Left ventricle myocardium inferior (tissue), 1 donor: ENCODE measurements at regions not wholly inside any gene's neighbourhood (a gene's known extent, or its start where the extent isn't known, plus 50 kb on each side); places are given as distances from the start of the nearest gene placed in this dataset.

Source experiments
- DNase-seq: peaks from one replicate; pipeline ENCODE4 v3.0.0-alpha.2; 2020
- H3K27ac ChIP-seq: fragments of 200-600 bp; replicated peaks from 2 replicates; pipeline ENCODE4 v1.8.0; 2021
- H3K27me3 ChIP-seq: fragments of 200-600 bp; 2 replicates; pipeline ENCODE4 v1.8.0; 2021; ENCODE audit warnings: low read depth
- H3K36me3 ChIP-seq: fragments of 200-600 bp; 2 replicates; pipeline ENCODE4 v1.8.0; 2021
- H3K4me1 ChIP-seq: fragments of 200-600 bp; 2 replicates; pipeline ENCODE4 v1.8.0; 2021
- H3K4me3 ChIP-seq: fragments of 200-600 bp; 2 replicates; pipeline ENCODE4 v1.8.0; 2021; ENCODE audit warnings: mild to moderate bottlenecking, moderate library complexity
- H3K9me3 ChIP-seq: fragments of 200-600 bp; replicated peaks from 2 replicates; pipeline ENCODE4 v1.8.0; 2021
- CTCF ChIP-seq: fragments of 200-600 bp; IDR thresholded peaks from 2 replicates; pipeline ENCODE4 v1.8.0; 2021; ENCODE audit warnings: antibody characterized with exemption, mild to moderate bottlenecking, borderline replicate concordance
- intact Hi-C: fragments of 100-400 bp; cut with micrococcal nuclease; formaldehyde crosslinking; loops from one replicate; pipeline ENCODE4 v1.11.0; 2022
- donor health status: DM: no; HTN: yes; CAD: no; lungs with severe emphysema.

GRCh38 chr20:39412091-39412490, 449.9 kb downstream of the DHX35 start:
- Histone ChIP-seq H3K27me3 (no peaks in the 10 kb centered on the region), H3K36me3 (no peaks in the 10 kb centered on the region), H3K4me1 (no peaks in the 10 kb centered on the region), H3K4me3 (no peak overlapping the region), H3K9me3 (no peaks in the 10 kb centered on the region), H3K27ac (no peak overlapping the region)
- intact Hi-C loops: no loop called here
- no peak for DNase-seq
- TF ChIP-seq CTCF: no peak

GRCh38 chr20:39399463-39399862, 437.3 kb downstream of the DHX35 start:
- Histone ChIP-seq H3K27ac (no peak overlapping the region), H3K36me3 (no peaks in the 10 kb centered on the region), H3K9me3 (no peaks in the 10 kb centered on the region), H3K4me1 (no peaks in the 10 kb centered on the region), H3K27me3 (no peaks in the 10 kb centered on the region), H3K4me3 (no peak overlapping the region)
- no peak for TF ChIP-seq CTCF
- DNase-seq: no peak
- intact Hi-C loops: loop anchor here (10.0 kb wide), 1 partner anchor 65 kb away; no protein-coding TSS in a partner anchor

GRCh38 chr20:39398656-39399055, 436.5 kb downstream of the DHX35 start:
- intact Hi-C loops: loop anchor here (10.0 kb wide), 1 partner anchor 64 kb away; no protein-coding TSS in a partner anchor
- DNase-seq: no peak

GRCh38 chr20:39397646-39398045, 435.5 kb downstream of the DHX35 start:
- H3K9me3 ChIP-seq: no peaks in the 10 kb centered on the region
- no peaks in the 10 kb centered on the region for H3K36me3 ChIP-seq
- H3K4me1 ChIP-seq: no peaks in the 10 kb centered on the region
- no peak for DNase-seq
- no peak overlapping the region for H3K4me3 ChIP-seq
- H3K27me3 ChIP-seq: no peaks in the 10 kb centered on the region
- intact Hi-C loops: loop anchor here (10.0 kb wide), 1 partner anchor 63 kb away; no protein-coding TSS in a partner anchor
- no peak overlapping the region for H3K27ac ChIP-seq
- no peak for TF ChIP-seq CTCF

More at GRCh38 chr20:39398656-39399055, 436.5 kb downstream of the DHX35 start:
- no peak for TF ChIP-seq CTCF
- Histone ChIP-seq H3K36me3 (no peaks in the 10 kb centered on the region), H3K4me1 (no peaks in the 10 kb centered on the region), H3K4me3 (no peak overlapping the region), H3K27me3 (no peaks in the 10 kb centered on the region), H3K27ac (no peak overlapping the region), H3K9me3 (no peaks in the 10 kb centered on the region)

GRCh38 chr20:39395478-39396291, 433.5 kb downstream of the DHX35 start:
- H3K27me3 ChIP-seq: no peaks in the 10 kb centered on the region
- no peak overlapping the region for H3K4me3 ChIP-seq
- no peak for TF ChIP-seq CTCF
- no peak for DNase-seq
- intact Hi-C loops: loop anchor here (10.0 kb wide), 1 partner anchor 61 kb away; no protein-coding TSS in a partner anchor
- no peaks in the 10 kb centered on the region for H3K9me3 ChIP-seq
- no peak overlapping the region for H3K27ac ChIP-seq
- no peaks in the 10 kb centered on the region for H3K36me3 ChIP-seq
- H3K4me1 ChIP-seq: no peaks in the 10 kb centered on the region
